Sigmoid colon (tissue), 6 donors: ENCODE measurements at regions not wholly inside any gene's neighbourhood (a gene's known extent, or its start where the extent isn't known, plus 50 kb on each side); places are given as distances from the start of the nearest gene placed in this dataset.

Experiments
- DNase-seq: peaks from one replicate; pipeline ENCODE4 v3.0.0-alpha.2; 2019
- H3K27ac ChIP-seq, 4 donors: fragments of 200-600 bp; sonication (generic); one replicate each; pipeline ENCODE4 v1.5.1; 2016 to 2019; ENCODE audit warnings: mild to moderate bottlenecking in 1 of 4
- H3K27me3 ChIP-seq, 3 donors: fragments of 200-600 bp; sonication (generic); one replicate each; pipeline ENCODE4 v1.5.1; 2019; ENCODE audit warnings: mild to moderate bottlenecking in 1 of 3
- H3K36me3 ChIP-seq, 4 donors: fragments of 200-600 bp; sonication (generic); one replicate each; pipeline ENCODE4 v1.5.1; 2016 to 2019
- H3K4me1 ChIP-seq, 4 donors: fragments of 200-600 bp; sonication (generic); one replicate each; pipeline ENCODE4 v1.5.1; 2017 to 2019
- H3K4me3 ChIP-seq, 4 donors: fragments of 200-600 bp; sonication (generic); one replicate each; pipeline ENCODE4 v1.5.1; 2017 to 2019; ENCODE audit warnings: mild to moderate bottlenecking in 2 of 4, moderate library complexity in 1 of 4
- H3K9me3 ChIP-seq, 4 donors: fragments of 200-600 bp in 3 of 4; sonication (generic) in 3 of 4; one replicate each; pipeline versions ENCODE4 v1.5.1 to v1.6.1; 2013 to 2019
- CTCF ChIP-seq, 4 experiments: fragments of 450-650 bp in 3 of 4; fragments of 200-600 bp in 1 of 4; IDR thresholded peaks; one replicate each; pipeline ENCODE4 v1.5.1; 2016 to 2019; ENCODE audit warnings: antibody characterized with exemption in 4 of 4, mild to moderate bottlenecking in 3 of 4, moderate library complexity in 2 of 4
- EP300 ChIP-seq, 4 donors: sonication (generic); formaldehyde crosslinking; IDR thresholded peaks; one replicate each; pipeline ENCODE4 v1.6.1; 2017; ENCODE audit warnings: antibody characterized with exemption in 4 of 4
- POLR2A ChIP-seq, 2 donors: fragments of 450-650 bp; IDR thresholded peaks; one replicate each; pipeline ENCODE4 v1.6.1; 2016; ENCODE audit warnings: antibody characterized with exemption in 2 of 2, mild to moderate bottlenecking in 2 of 2, moderate library complexity in 2 of 2
- POLR2AphosphoS5 ChIP-seq, 4 donors: sonication (generic); formaldehyde crosslinking; IDR thresholded peaks; one replicate each; pipeline ENCODE4 v1.6.1; 2017; ENCODE audit warnings: antibody characterized with exemption in 4 of 4
- WGBS, 2 donors: extraction: QIAGEN DNeasy Blood & Tissue Kit; methylation state at CpG; one replicate each; pipeline ENCODE4 v1.1.7; 2013; 5-methylcytosine and 5-hydroxymethylcytosine counted together
- intact Hi-C: fragments of 100-400 bp; cut with DNase I; formaldehyde crosslinking; loops from one replicate; pipeline ENCODE4 v1.15.1; 2023
- donor health status: healthy with polysubstance abuse.
- donor health status: healthy.

GRCh38 chr3:38950581-38950980 lies 101.2 kb downstream of the SCN11A start:
- Histone ChIP-seq H3K4me3 (no peak overlapping the region), H3K36me3 (no peaks in the 10 kb centered on the region), H3K4me1 (no peaks in the 10 kb centered on the region), H3K9me3 (no peaks in the 10 kb centered on the region), H3K27ac (no peak overlapping the region), H3K27me3 (no peaks in the 10 kb centered on the region)
- DNase-seq: no peak
- WGBS, 2 donors: 80 to 86% methylated on average over 5 of the region's 5 CpGs
- TF ChIP-seq CTCF (IDR thresholded peaks at IDR 0.05) (no peak), POLR2AphosphoS5 (IDR thresholded peaks at IDR 0.05) (no peak), EP300 (IDR thresholded peaks at IDR 0.05) (no peak), POLR2A (IDR thresholded peaks at IDR 0.05) (no peak)
- intact Hi-C loops: no loop called here

- intact Hi-C loops: no loop called here
- Histone ChIP-seq H3K4me1 (no peaks in the 10 kb centered on the region), H3K27ac (no peak overlapping the region), H3K4me3 (no peak overlapping the region), H3K27me3 (no peaks in the 10 kb centered on the region), H3K9me3 (no peaks in the 10 kb centered on the region), H3K36me3 (no peaks in the 10 kb centered on the region)
- no peak for TF ChIP-seq EP300 (IDR thresholded peaks at IDR 0.05)
- TF ChIP-seq CTCF (IDR thresholded peaks at IDR 0.05): no peak
- no peak for TF ChIP-seq POLR2AphosphoS5 (IDR thresholded peaks at IDR 0.05)
- no peak for TF ChIP-seq POLR2A (IDR thresholded peaks at IDR 0.05)
- 90 to 91% methylated on average over 9 of the region's 9 CpGs for WGBS, 2 donors
- DNase-seq: no peak
Observed at GRCh38 chr3:38949994-38950393, 101.8 kb downstream of the SCN11A start.

GRCh38 chr3:38940394-38940793 lies 111.3 kb downstream of the SCN11A start:
- WGBS, 2 donors: 66 to 73% methylated on average over 3 of the region's 3 CpGs
- Histone ChIP-seq H3K9me3 (peaks cover 0 to 3% (median 0%) of the 10 kb centered on the region in 4 donors), H3K27ac (no peak overlapping the region), H3K36me3 (no peaks in the 10 kb centered on the region), H3K4me3 (no peak overlapping the region), H3K4me1 (no peaks in the 10 kb centered on the region), H3K27me3 (no peaks in the 10 kb centered on the region)
- no peak for TF ChIP-seq CTCF (IDR thresholded peaks at IDR 0.05)
- TF ChIP-seq EP300 (IDR thresholded peaks at IDR 0.05): no peak
- TF ChIP-seq POLR2A (IDR thresholded peaks at IDR 0.05): no peak
- no peak for TF ChIP-seq POLR2AphosphoS5 (IDR thresholded peaks at IDR 0.05)
- no peak for DNase-seq
- intact Hi-C loops: no loop called here

- no peak for TF ChIP-seq POLR2AphosphoS5 (IDR thresholded peaks at IDR 0.05)
- no peak for TF ChIP-seq CTCF (IDR thresholded peaks at IDR 0.05)
- TF ChIP-seq EP300 (IDR thresholded peaks at IDR 0.05): no peak
- TF ChIP-seq POLR2A (IDR thresholded peaks at IDR 0.05): no peak
- Histone ChIP-seq H3K36me3 (no peaks in the 10 kb centered on the region), H3K4me3 (no peak overlapping the region), H3K27ac (no peak overlapping the region), H3K27me3 (no peaks in the 10 kb centered on the region), H3K4me1 (no peaks in the 10 kb centered on the region), H3K9me3 (no peaks in the 10 kb centered on the region)
- no peak for DNase-seq
- WGBS, 2 donors: 73 to 74% methylated on average over 6 of the region's 6 CpGs
- intact Hi-C loops: no loop called here
Observed at GRCh38 chr3:38925351-38925750, 109.3 kb upstream of the SCN10A start.

- TF ChIP-seq POLR2AphosphoS5 (IDR thresholded peaks at IDR 0.05): no peak
- no peak for TF ChIP-seq POLR2A (IDR thresholded peaks at IDR 0.05)
- TF ChIP-seq EP300 (IDR thresholded peaks at IDR 0.05): no peak
- TF ChIP-seq CTCF (IDR thresholded peaks at IDR 0.05): no peak
- intact Hi-C loops: no loop called here
- no peak overlapping the region for H3K27ac ChIP-seq
- H3K27me3 ChIP-seq: no peaks in the 10 kb centered on the region
- no peaks in the 10 kb centered on the region for H3K4me1 ChIP-seq
- peaks cover 0 to 3% (median 0%) of the 10 kb centered on the region in 4 donors for H3K9me3 ChIP-seq
- no peaks in the 10 kb centered on the region for H3K36me3 ChIP-seq
- DNase-seq: no peak
- WGBS, 2 donors: 91 to 95% methylated on average over 1 of the region's 1 CpG
- H3K4me3 ChIP-seq: no peak overlapping the region
Observed at GRCh38 chr3:38916706-38917105, 100.7 kb upstream of the SCN10A start.
